GM19043 (cell line): ENCODE measurements at regions not wholly inside any gene's neighbourhood (a gene's known extent, or its start where the extent isn't known, plus 50 kb on each side); places are given as distances from the start of the nearest gene placed in this dataset.

Source experiments
- ATAC-seq: cut with Tn5 transposase; IDR thresholded peaks from one replicate; pipeline ENCODE4 v1.9.1; 2021; ENCODE audit warnings: low read depth; ENCODE audit not compliant: unreplicated experiment

- no peak for ATAC-seq
Observed at GRCh38 chr3:79864077-79864476, 96.3 kb upstream of the ROBO1 start.

DNA sequence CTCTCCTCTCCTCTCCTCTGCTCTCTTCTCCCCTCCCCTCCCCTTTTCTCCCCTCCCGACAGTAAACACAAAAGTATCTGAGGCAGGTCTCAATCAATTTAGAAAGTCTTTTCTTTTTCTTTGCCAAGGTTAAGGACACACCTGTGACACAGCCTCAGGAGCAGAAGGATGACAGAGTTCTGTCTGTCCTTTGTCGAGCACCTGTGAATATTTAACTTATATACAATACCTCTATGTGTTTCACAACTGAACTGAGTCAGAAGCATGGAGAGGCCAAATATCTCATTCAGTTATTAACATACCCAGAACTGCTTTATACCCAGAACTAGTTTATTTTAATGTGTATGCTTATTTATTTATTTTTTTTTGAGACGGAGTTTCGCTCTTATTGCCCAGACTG lies 81.1 kb upstream of the ROBO1 start:
- no peak for ATAC-seq

- ATAC-seq: no peak
Observed at GRCh38 chr3:79847928-79848327, 80.1 kb upstream of the ROBO1 start.

- no peak for ATAC-seq
Observed at GRCh38 chr3:79846148-79846933, 78.5 kb upstream of the ROBO1 start.

- ATAC-seq: no peak
Observed at GRCh38 chr3:79845546-79845945, 77.7 kb upstream of the ROBO1 start.

- no peak for ATAC-seq
Observed at GRCh38 chr3:79844176-79844575, 76.4 kb upstream of the ROBO1 start.

DNA sequence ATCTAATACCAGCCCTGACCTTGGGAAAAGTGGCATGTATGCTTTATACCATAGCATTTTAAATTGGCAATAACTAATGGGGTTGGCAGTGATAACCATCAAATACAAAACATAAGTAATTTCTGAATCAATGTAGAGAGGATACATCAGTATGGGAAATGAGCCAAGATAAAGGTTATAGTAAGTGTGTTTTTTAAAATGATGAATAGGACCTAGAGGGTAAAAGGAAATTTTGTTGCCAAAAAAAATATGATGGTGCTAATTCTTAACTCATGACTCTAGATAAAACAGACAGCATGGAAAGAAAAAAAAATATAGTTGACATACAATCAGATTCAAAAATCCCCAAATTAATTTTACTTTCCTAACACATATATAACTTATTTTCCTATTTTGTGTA lies 75.4 kb upstream of the ROBO1 start:
- ATAC-seq: no peak

DNA sequence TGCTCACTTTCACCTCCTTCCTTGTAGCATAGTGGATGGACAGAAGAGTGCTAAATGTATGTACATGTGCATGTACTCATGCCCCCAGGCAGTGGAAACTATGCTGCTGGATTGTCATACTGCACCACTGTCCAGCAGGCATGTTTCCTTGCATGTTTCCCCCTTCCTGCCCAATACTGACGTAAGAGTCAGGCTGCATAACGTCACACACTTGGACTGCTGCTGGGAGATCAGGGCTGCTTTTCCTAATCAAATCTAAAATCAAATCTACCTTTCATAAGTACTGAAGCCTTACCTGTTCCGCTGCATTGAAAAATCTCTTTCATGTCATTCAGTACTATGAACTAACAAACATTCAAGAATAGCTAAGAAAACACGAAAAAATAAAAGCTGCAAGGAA lies 67.9 kb upstream of the ROBO1 start:
- ATAC-seq: no peak

- no peak for ATAC-seq
Observed at GRCh38 chr3:79824166-79824565, 56.4 kb upstream of the ROBO1 start.

DNA sequence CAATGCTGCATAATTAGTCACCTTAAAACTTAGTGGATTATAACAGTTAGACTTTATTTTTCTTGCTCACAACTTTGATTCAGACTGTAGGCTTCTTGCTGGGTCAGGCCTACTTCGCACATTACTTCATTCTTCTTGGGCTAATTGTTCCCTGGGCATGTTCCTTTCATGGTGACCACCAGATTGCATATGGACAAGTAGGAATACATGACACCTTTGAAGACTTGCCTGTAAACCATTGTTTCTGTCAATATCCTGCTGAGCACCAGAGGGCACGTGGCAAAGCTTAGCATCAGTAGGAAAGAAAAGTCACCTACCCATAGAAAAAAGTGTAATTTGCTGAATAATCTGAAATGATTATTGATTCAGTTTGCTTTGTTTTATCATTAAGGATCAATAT lies 54.3 kb upstream of the ROBO1 start:
- ATAC-seq: no peak

- no peak for ATAC-seq
Observed at GRCh38 chr3:79820089-79820488, 52.3 kb upstream of the ROBO1 start.

DNA sequence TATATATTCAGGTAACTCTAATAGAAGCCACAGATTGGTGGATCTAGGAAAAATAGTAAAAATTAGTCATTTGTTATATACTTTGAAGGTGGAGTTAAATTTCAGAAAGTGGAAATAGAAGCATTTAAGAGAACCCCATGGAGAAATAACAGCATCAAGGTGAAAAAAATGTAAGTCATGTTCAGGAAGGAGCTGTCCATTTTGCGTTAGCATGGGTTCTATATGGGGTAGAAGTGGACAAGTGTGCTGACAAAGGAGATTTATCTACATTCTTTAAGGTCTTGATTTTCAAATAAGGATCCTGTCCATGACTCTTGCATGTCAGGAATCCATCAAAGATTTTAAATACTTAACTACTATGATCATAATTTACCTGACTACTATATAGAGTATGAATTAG lies 50.2 kb upstream of the ROBO1 start:
- ATAC-seq: no peak
